HG03097 (cell line): ENCODE measurements at regions not wholly inside any gene's neighbourhood (a gene's known extent, or its start where the extent isn't known, plus 50 kb on each side); places are given as distances from the start of the nearest gene placed in this dataset.

ENCODE experiments used
- ATAC-seq: cut with Tn5 transposase; IDR thresholded peaks from one replicate; pipeline ENCODE4 v1.9.1; 2021; ENCODE audit not compliant: unreplicated experiment, low FRiP score

- ATAC-seq: no peak
Observed at GRCh38 chr7:88449410-88449809, 142.7 kb upstream of the STEAP4 start.

GRCh38 chr7:88442413-88442812 is 135.7 kb upstream of the STEAP4 start:
- no peak for ATAC-seq

GRCh38 chr7:88437132-88437531 is 130.4 kb upstream of the STEAP4 start:
- no peak for ATAC-seq

GRCh38 chr7:88432301-88432700 is 125.6 kb upstream of the STEAP4 start:
- ATAC-seq: no peak

GRCh38 chr7:88431882-88432281 is 125.2 kb upstream of the STEAP4 start:
- ATAC-seq: no peak

- no peak for ATAC-seq
Observed at GRCh38 chr7:88429382-88429781, 122.7 kb upstream of the STEAP4 start.

GRCh38 chr7:88402529-88402928 is 95.8 kb upstream of the STEAP4 start:
- ATAC-seq: no peak

- peak; percentile 50 for ATAC-seq
Observed at GRCh38 chr7:88401009-88401623, 94.4 kb upstream of the STEAP4 start.

- ATAC-seq: no peak
Observed at GRCh38 chr7:88399696-88400240, 93.1 kb upstream of the STEAP4 start.

GRCh38 chr7:88399036-88399435 is 92.3 kb upstream of the STEAP4 start:
- ATAC-seq: no peak

- ATAC-seq: no peak
Observed at GRCh38 chr7:88398459-88398858, 91.8 kb upstream of the STEAP4 start.

GRCh38 chr7:88396948-88397322 is 90.2 kb upstream of the STEAP4 start:
- ATAC-seq: peak; percentile 39

GRCh38 chr7:88396295-88396947 is 89.7 kb upstream of the STEAP4 start:
- peak; percentile 65 for ATAC-seq

GRCh38 chr7:88395715-88396114 is 89.0 kb upstream of the STEAP4 start:
- no peak for ATAC-seq

GRCh38 chr7:88391247-88391646 is 84.6 kb upstream of the STEAP4 start:
- no peak for ATAC-seq

- ATAC-seq: no peak
Observed at GRCh38 chr7:88387368-88387767, 80.7 kb upstream of the STEAP4 start.

GRCh38 chr7:88386665-88387156 is 80.0 kb upstream of the STEAP4 start:
- no peak for ATAC-seq

GRCh38 chr7:88377434-88377833 is 70.7 kb upstream of the STEAP4 start:
- ATAC-seq: no peak

GRCh38 chr7:88368686-88369085 is 62.0 kb upstream of the STEAP4 start:
- no peak for ATAC-seq

GRCh38 chr7:88366845-88367244 is 60.2 kb upstream of the STEAP4 start:
- no peak for ATAC-seq

- no peak for ATAC-seq
Observed at GRCh38 chr7:88363869-88364268, 57.2 kb upstream of the STEAP4 start.

- ATAC-seq: no peak
Observed at GRCh38 chr7:88363249-88363648, 56.6 kb upstream of the STEAP4 start.
